OCI-LY7 (cell line): ENCODE measurements at regions not wholly inside any gene's neighbourhood (a gene's known extent, or its start where the extent isn't known, plus 50 kb on each side); places are given as distances from the start of the nearest gene placed in this dataset.

Source experiments
- CTCF ChIP-seq: fragments of 200-600 bp; sonication (generic); conservative IDR thresholded peaks from 2 replicates; pipeline ENCODE4 v1.5.1; 2014; ENCODE audit warnings: mild to moderate bottlenecking, antibody characterized with exemption, low read length, moderate library complexity, mixed read lengths
- EZH2phosphoT487 ChIP-seq: fragments of 200-600 bp; sonication (generic); IDR thresholded peaks from 2 replicates; pipeline ENCODE4 v1.6.1; 2018; ENCODE audit warnings: low read depth, borderline replicate concordance, mild to moderate bottlenecking, mixed run types, antibody characterized with exemption, low read length, moderate library complexity, mixed read lengths

GRCh38 chr2:71846669-71847291, 300.9 kb downstream of the CYP26B1 start:
- no peak for TF ChIP-seq EZH2phosphoT487
- no peak for TF ChIP-seq CTCF
